Lung (tissue), 11 donors: ENCODE measurements at regions not wholly inside any gene's neighbourhood (a gene's known extent, or its start where the extent isn't known, plus 50 kb on each side); places are given as distances from the start of the nearest gene placed in this dataset.

Experiments
- ATAC-seq: fragments of 200-7000 bp; cut with Tn5 transposase; one replicate; pipeline ENCODE4 v1.9.1; 2020; ENCODE audit warnings: moderate number of reproducible peaks; ENCODE audit not compliant: insufficient read depth, low FRiP score
- DNase-seq, 3 donors: peaks; one replicate each; pipeline ENCODE4 v3.0.0-alpha.2; 2013 to 2017
- H3K27ac ChIP-seq, 2 donors: one replicate each; pipeline ENCODE4 v1.5.1; 2013; ENCODE audit warnings: mild to moderate bottlenecking in 2 of 2, moderate library complexity in 2 of 2, control low read depth in 1 of 2, inconsistent platforms in 1 of 2, low read depth in 1 of 2, low read length in 1 of 2
- H3K27me3 ChIP-seq, 3 donors: one replicate each; pipeline ENCODE4 v1.5.1; 2013; ENCODE audit warnings: low read length in 2 of 3; ENCODE audit not compliant: control insufficient read depth in 3 of 3, insufficient read depth in 3 of 3
- H3K36me3 ChIP-seq, 4 donors: one replicate each; pipeline ENCODE4 v1.5.1; 2013; ENCODE audit warnings: low read length in 4 of 4, mild to moderate bottlenecking in 1 of 4, moderate library complexity in 1 of 4; ENCODE audit not compliant: control insufficient read depth in 4 of 4, insufficient read depth in 4 of 4
- H3K4me1 ChIP-seq, 5 donors: one replicate each; pipeline ENCODE4 v1.5.1; 2013; ENCODE audit warnings: low read length in 5 of 5, mild to moderate bottlenecking in 2 of 5, moderate library complexity in 1 of 5; ENCODE audit not compliant: control insufficient read depth in 5 of 5, insufficient read depth in 5 of 5
- H3K4me3 ChIP-seq: one replicate; pipeline ENCODE4 v1.5.1; 2013; ENCODE audit warnings: mild to moderate bottlenecking, control low read depth, moderate library complexity
- H3K9ac ChIP-seq, 2 donors: one replicate each; pipeline ENCODE4 v1.5.1; 2013; ENCODE audit warnings: low read length in 2 of 2, control low read depth in 1 of 2; ENCODE audit not compliant: insufficient read depth in 1 of 2
- H3K9me3 ChIP-seq, 4 donors: one replicate each; pipeline ENCODE4 v1.5.1; 2013; ENCODE audit warnings: low read length in 3 of 4, mild to moderate bottlenecking in 1 of 4, moderate library complexity in 1 of 4; ENCODE audit not compliant: control insufficient read depth in 4 of 4, insufficient read depth in 3 of 4
- WGBS, 2 donors: extraction: QIAGEN DNeasy Blood & Tissue Kit; methylation state at CpG; one replicate each; pipeline ENCODE4 v1.1.7; 2013; 5-methylcytosine and 5-hydroxymethylcytosine counted together
- TF ChIP-seq, protein P1 (sequence below): IDR thresholded peaks from 2 replicates; pipeline ENCODE4 v1.5.1; 2012; ENCODE audit warnings: mild to moderate bottlenecking; ENCODE audit errors: control extremely low read depth, extremely low read depth
- donor health status: control.
- donor health status: control.
- donor health status: Bipolar disorder and iron deficiency.
- donor health status: healthy.
- donor health status: DM: yes; HTN: yes; CAD: no.

DNA sequence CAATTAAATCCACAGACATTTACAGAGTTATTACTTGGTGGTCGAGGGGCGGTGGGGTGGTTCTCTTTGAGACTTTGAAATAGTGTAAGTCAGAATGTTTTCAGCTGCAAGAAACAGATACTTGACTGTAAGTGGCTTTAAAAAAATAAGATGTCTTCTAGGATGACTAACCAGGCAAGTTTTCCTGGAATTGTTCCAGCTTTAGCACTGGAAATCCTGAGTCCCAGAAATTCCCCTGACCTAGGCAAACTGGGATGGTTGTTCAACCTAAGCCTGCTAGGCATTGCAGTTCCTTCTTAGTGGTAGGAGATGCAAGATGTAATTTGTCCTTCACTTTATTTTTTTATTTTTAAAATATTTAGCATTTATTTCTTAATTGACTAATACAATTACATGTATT lies 169.5 kb upstream of the POC5 start:
- Histone ChIP-seq H3K27ac (no peak overlapping the region), H3K27me3 (no peaks in the 10 kb centered on the region), H3K9me3 (no peaks in the 10 kb centered on the region), H3K9ac (no peak overlapping the region), H3K36me3 (no peaks in the 10 kb centered on the region), H3K4me1 (no peaks in the 10 kb centered on the region), H3K4me3 (no peak overlapping the region)
- WGBS, 2 donors: 68 to 77% methylated on average over 2 of the region's 2 CpGs
- ATAC-seq (no peak), DNase-seq (peak in 1 of 3 donors; percentile 5)
- TF ChIP-seq, protein P1, sequence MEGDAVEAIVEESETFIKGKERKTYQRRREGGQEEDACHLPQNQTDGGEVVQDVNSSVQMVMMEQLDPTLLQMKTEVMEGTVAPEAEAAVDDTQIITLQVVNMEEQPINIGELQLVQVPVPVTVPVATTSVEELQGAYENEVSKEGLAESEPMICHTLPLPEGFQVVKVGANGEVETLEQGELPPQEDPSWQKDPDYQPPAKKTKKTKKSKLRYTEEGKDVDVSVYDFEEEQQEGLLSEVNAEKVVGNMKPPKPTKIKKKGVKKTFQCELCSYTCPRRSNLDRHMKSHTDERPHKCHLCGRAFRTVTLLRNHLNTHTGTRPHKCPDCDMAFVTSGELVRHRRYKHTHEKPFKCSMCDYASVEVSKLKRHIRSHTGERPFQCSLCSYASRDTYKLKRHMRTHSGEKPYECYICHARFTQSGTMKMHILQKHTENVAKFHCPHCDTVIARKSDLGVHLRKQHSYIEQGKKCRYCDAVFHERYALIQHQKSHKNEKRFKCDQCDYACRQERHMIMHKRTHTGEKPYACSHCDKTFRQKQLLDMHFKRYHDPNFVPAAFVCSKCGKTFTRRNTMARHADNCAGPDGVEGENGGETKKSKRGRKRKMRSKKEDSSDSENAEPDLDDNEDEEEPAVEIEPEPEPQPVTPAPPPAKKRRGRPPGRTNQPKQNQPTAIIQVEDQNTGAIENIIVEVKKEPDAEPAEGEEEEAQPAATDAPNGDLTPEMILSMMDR: no peak

DNA sequence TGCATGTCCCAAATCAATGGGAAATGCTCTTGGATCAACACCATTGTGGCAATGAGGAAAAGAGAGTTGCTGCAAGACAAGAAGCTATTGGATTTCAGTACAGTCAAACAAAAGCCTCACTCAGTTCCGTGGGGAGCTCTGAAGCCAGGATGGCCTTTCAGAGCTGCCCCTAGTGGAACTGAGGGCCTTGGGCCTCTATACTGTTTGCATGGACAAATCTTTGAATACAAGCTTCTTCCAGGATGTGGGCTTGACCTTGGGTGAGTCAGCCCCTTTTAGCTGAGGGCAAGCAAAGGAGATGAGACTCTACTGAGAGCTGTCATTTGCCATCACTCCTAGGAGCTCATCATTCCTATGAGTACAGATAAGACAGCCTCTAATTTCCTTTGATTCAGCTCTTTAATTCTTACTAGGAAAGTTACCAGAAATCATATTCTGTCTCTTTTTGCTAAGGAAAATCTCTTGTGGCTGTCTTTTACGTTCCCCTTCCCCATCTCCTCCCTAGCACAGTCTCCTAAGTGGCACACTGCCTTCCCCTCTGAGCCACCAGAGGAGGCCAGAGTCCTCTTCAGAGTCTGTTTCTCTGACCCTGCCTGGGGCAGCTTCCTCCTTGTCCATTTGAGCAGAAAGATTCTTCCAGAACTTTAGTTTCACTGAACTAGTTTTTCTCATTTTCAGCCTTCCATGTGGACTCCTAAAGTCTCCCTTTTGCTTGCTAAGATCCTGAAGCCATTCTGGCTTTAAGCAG lies 168.8 kb upstream of the POC5 start:
- Histone ChIP-seq H3K4me3 (no peak overlapping the region), H3K9me3 (no peaks in the 10 kb centered on the region), H3K27ac (no peak overlapping the region), H3K36me3 (no peaks in the 10 kb centered on the region), H3K27me3 (no peaks in the 10 kb centered on the region), H3K4me1 (no peaks in the 10 kb centered on the region), H3K9ac (no peak overlapping the region)
- DNase-seq (peak in 1 of 3 donors; percentile 5), ATAC-seq (no peak)
- TF ChIP-seq, protein P1: no peak
- 66 to 83% methylated on average over 2 of the region's 2 CpGs for WGBS, 2 donors

GRCh38 chr5:75885321-75885720 lies 168.1 kb upstream of the POC5 start:
- Histone ChIP-seq H3K27me3 (no peaks in the 10 kb centered on the region), H3K27ac (no peak overlapping the region), H3K36me3 (no peaks in the 10 kb centered on the region), H3K9me3 (peaks cover 0 to 5% (median 2%) of the 10 kb centered on the region in 4 donors), H3K9ac (no peak overlapping the region), H3K4me1 (no peaks in the 10 kb centered on the region), H3K4me3 (no peak overlapping the region)
- WGBS, 2 donors: 67 to 74% methylated on average over 1 of the region's 1 CpG
- TF ChIP-seq, protein P1: no peak
- ATAC-seq (no peak), DNase-seq (no peak)

- ATAC-seq (no peak), DNase-seq (no peak)
- Histone ChIP-seq H3K27me3 (no peaks in the 10 kb centered on the region), H3K4me1 (no peaks in the 10 kb centered on the region), H3K4me3 (no peak overlapping the region), H3K9ac (no peak overlapping the region), H3K36me3 (no peaks in the 10 kb centered on the region), H3K27ac (no peak overlapping the region), H3K9me3 (no peaks in the 10 kb centered on the region)
- 81 to 84% methylated on average over 2 of the region's 2 CpGs for WGBS, 2 donors
- TF ChIP-seq, protein P1: no peak
Measured at GRCh38 chr5:75869891-75870290, 152.7 kb upstream of the POC5 start.
